Spleen (tissue), 11 donors: ENCODE measurements at regions not wholly inside any gene's neighbourhood (a gene's known extent, or its start where the extent isn't known, plus 50 kb on each side); places are given as distances from the start of the nearest gene placed in this dataset.

Experiments used
- DNase-seq: peaks from one replicate; pipeline ENCODE4 v3.0.0-alpha.2; 2020
- H3K27ac ChIP-seq, 8 donors: fragments of 200-600 bp; sonication (generic) in 7 of 8; 1 replicate in 4 of 8; 2 replicates in 4 of 8; pipeline versions ENCODE4 v1.5.0 to v1.8.0; 2016 to 2021; ENCODE audit warnings: inconsistent platforms in 4 of 8, mild to moderate bottlenecking in 4 of 8, moderate library complexity in 1 of 8
- H3K27me3 ChIP-seq, 7 donors: fragments of 200-600 bp; sonication (generic) in 6 of 7; replicated peaks in 1 of 7; 1 replicate in 4 of 7; 2 replicates in 3 of 7; pipeline versions ENCODE4 v1.5.0 to v1.8.0; 2016 to 2021; ENCODE audit warnings: inconsistent platforms in 3 of 7, mild to moderate bottlenecking in 1 of 7
- H3K36me3 ChIP-seq, 6 donors: fragments of 200-600 bp; sonication (generic) in 5 of 6; 1 replicate in 4 of 6; 2 replicates in 2 of 6; pipeline versions ENCODE4 v1.5.0 to v1.8.0; 2016 to 2021; ENCODE audit warnings: inconsistent platforms in 2 of 6
- H3K4me1 ChIP-seq, 6 donors: fragments of 200-600 bp; sonication (generic) in 5 of 6; 1 replicate in 3 of 6; 2 replicates in 3 of 6; pipeline versions ENCODE4 v1.5.0 to v1.8.0; 2016 to 2021; ENCODE audit warnings: inconsistent platforms in 3 of 6
- H3K4me3 ChIP-seq, 8 donors: fragments of 200-600 bp; sonication (generic) in 7 of 8; 1 replicate in 4 of 8; 2 replicates in 4 of 8; pipeline versions ENCODE4 v1.5.0 to v1.8.0; 2016 to 2021; ENCODE audit warnings: inconsistent platforms in 4 of 8, mild to moderate bottlenecking in 4 of 8, moderate library complexity in 2 of 8
- H3K9me3 ChIP-seq, 8 donors: fragments of 200-600 bp; sonication (generic) in 7 of 8; 1 replicate in 4 of 8; 2 replicates in 4 of 8; pipeline versions ENCODE4 v1.5.0 to v1.8.0; 2016 to 2021; ENCODE audit warnings: inconsistent platforms in 4 of 8
- CTCF ChIP-seq, 11 experiments: fragments of 200-600 bp in 7 of 11; fragments of 450-650 bp in 4 of 11; sonication (generic) in 4 of 11; IDR thresholded peaks in 8 of 11; conservative IDR thresholded peaks in 3 of 11; 1 replicate in 7 of 11; 2 replicates in 4 of 11; pipeline versions ENCODE4 v1.4.0 to v1.8.0; 2016 to 2021; ENCODE audit warnings: antibody characterized with exemption in 11 of 11, inconsistent platforms in 4 of 11, mild to moderate bottlenecking in 1 of 11
- POLR2A ChIP-seq, 3 donors: fragments of 450-650 bp; IDR thresholded peaks; one replicate each; pipeline ENCODE4 v1.5.1; 2017; ENCODE audit warnings: antibody characterized with exemption in 3 of 3, mild to moderate bottlenecking in 1 of 3
- POLR2AphosphoS5 ChIP-seq, 3 donors: sonication (generic); formaldehyde crosslinking; IDR thresholded peaks; one replicate each; pipeline ENCODE4 v1.5.1; 2017; ENCODE audit warnings: antibody characterized with exemption in 3 of 3
- WGBS, 5 donors: extraction: QIAGEN DNeasy Blood & Tissue Kit in 3 of 5; methylation state at CpG; one replicate each; pipeline versions ENCODE4 v1.1.5 to v1.1.7; 2013 to 2018; 5-methylcytosine and 5-hydroxymethylcytosine counted together
- intact Hi-C: fragments of 100-400 bp; cut with DNase I; formaldehyde crosslinking; loops from one replicate; pipeline ENCODE4 v1.15.0; 2023; ENCODE audit warnings: low total_unique reads
- donor health status: healthy with polysubstance abuse.
- donor health status: DM: no; HTN: no; CAD: no; lungs with moderate emphysema.
- donor health status: DM: no; HTN: no; CAD: no.
- donor health status: Bipolar disorder and iron deficiency.
- donor health status: healthy.
- donor health status: DM: no; HTN: no; CAD: no.
- donor health status: DM: yes; HTN: yes; CAD: no.

GRCh38 chr2:120897399-120897798 is 161.7 kb downstream of the GLI2 start:
- Histone ChIP-seq H3K4me1 (peaks cover 0 to 13% (median 0%) of the 10 kb centered on the region in 6 donors), H3K4me3 (no peak overlapping the region), H3K36me3 (no peaks in the 10 kb centered on the region), H3K27me3 (peaks cover 0 to 4% (median 0%) of the 10 kb centered on the region in 7 donors), H3K9me3 (no peaks in the 10 kb centered on the region), H3K27ac (no peak overlapping the region)
- no peak for DNase-seq
- intact Hi-C loops = no loop called here
- WGBS, 5 donors = 76 to 90% (median 83%) methylated on average over 2 of the region's 2 CpGs
- no peak for TF ChIP-seq POLR2A (IDR thresholded peaks at IDR 0.05)
- TF ChIP-seq CTCF (IDR thresholded peaks at IDR 0.05 in 8 of 11, conservative IDR thresholded peaks at IDR 0.05 in 3 of 11) = no peak
- no peak for TF ChIP-seq POLR2AphosphoS5 (IDR thresholded peaks at IDR 0.05)

GRCh38 chr2:120898496-120898895 is 162.8 kb downstream of the GLI2 start:
- Histone ChIP-seq H3K27ac (no peak overlapping the region), H3K4me3 (no peak overlapping the region), H3K27me3 (peaks cover 0 to 6% (median 0%) of the 10 kb centered on the region in 7 donors), H3K36me3 (no peaks in the 10 kb centered on the region), H3K9me3 (no peaks in the 10 kb centered on the region), H3K4me1 (peaks cover 0 to 13% (median 0%) of the 10 kb centered on the region in 6 donors)
- WGBS, 5 donors = 82 to 95% (median 92%) methylated on average over 5 of the region's 5 CpGs
- TF ChIP-seq CTCF (IDR thresholded peaks at IDR 0.05 in 8 of 11, conservative IDR thresholded peaks at IDR 0.05 in 3 of 11) (no peak), POLR2AphosphoS5 (IDR thresholded peaks at IDR 0.05) (no peak), POLR2A (IDR thresholded peaks at IDR 0.05) (no peak)
- intact Hi-C loops = no loop called here
- no peak for DNase-seq

- 68 to 76% (median 72%) methylated on average over 17 to 18 of the region's 18 CpGs for WGBS, 5 donors
- no peaks in the 10 kb centered on the region for H3K9me3 ChIP-seq
- H3K4me3 ChIP-seq = no peak overlapping the region
- no peak for TF ChIP-seq POLR2AphosphoS5 (IDR thresholded peaks at IDR 0.05)
- TF ChIP-seq POLR2A (IDR thresholded peaks at IDR 0.05) = no peak
- TF ChIP-seq CTCF (IDR thresholded peaks at IDR 0.05 in 8 of 11, conservative IDR thresholded peaks at IDR 0.05 in 3 of 11) = no peak
- H3K27ac ChIP-seq = no peak overlapping the region
- peaks cover 0 to 13% (median 0%) of the 10 kb centered on the region in 6 donors for H3K4me1 ChIP-seq
- no peaks in the 10 kb centered on the region for H3K36me3 ChIP-seq
- H3K27me3 ChIP-seq = peaks cover 0 to 13% (median 0%) of the 10 kb centered on the region in 7 donors
- intact Hi-C loops = no loop called here
- DNase-seq = no peak
Measured at GRCh38 chr2:120898961-120899750, 163.5 kb downstream of the GLI2 start.

GRCh38 chr2:120899771-120900170 is 164.1 kb downstream of the GLI2 start:
- H3K9me3 ChIP-seq = no peaks in the 10 kb centered on the region
- WGBS, 5 donors = 48 to 86% (median 83%) methylated on average over 2 to 6 of the region's 6 CpGs
- H3K36me3 ChIP-seq = no peaks in the 10 kb centered on the region
- TF ChIP-seq POLR2A (IDR thresholded peaks at IDR 0.05) (no peak), POLR2AphosphoS5 (IDR thresholded peaks at IDR 0.05) (no peak), CTCF (IDR thresholded peaks at IDR 0.05 in 8 of 11, conservative IDR thresholded peaks at IDR 0.05 in 3 of 11) (no peak)
- intact Hi-C loops = no loop called here
- no peak overlapping the region for H3K4me3 ChIP-seq
- DNase-seq = no peak
- H3K27ac ChIP-seq = no peak overlapping the region
- H3K27me3 ChIP-seq = peaks cover 0 to 18% (median 0%) of the 10 kb centered on the region in 7 donors
- peaks cover 0 to 13% (median 0%) of the 10 kb centered on the region in 6 donors for H3K4me1 ChIP-seq
